ENCODE measurements at regions not wholly inside any gene's neighbourhood (a gene's known extent, or its start where the extent isn't known, plus 50 kb on each side); places are given as distances from the start of the nearest gene placed in this dataset.

DNA sequence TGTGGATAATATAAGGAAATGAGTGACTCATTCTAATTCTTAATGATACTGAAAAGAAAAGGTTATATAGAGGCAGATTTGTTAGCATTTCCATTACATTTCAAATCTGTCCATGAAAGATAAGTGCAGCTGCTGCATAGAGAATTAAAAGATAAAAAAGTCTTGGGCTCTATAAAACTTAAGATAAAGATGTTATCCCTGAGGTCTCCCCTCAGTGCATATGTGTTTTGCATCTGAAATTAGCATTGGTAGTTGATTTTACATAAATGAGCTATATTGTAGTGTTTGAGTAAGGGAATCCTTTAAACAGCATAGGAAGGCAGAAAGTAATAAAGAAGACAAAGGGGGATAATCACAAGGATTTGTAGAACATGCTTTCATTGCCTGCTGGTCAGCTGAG lies 206.2 kb downstream of the FSCB start:
- no peak for DNase-seq

- no peak for DNase-seq
These were observed 209.6 kb downstream of the FSCB start for GRCh38 chr14:44297437-44297836.

GRCh38 chr14:44291366-44291915 lies 215.6 kb downstream of the FSCB start:
- DNase-seq: peak in 6 of 56 donors; percentile 0 to 10 (median 2)

DNA sequence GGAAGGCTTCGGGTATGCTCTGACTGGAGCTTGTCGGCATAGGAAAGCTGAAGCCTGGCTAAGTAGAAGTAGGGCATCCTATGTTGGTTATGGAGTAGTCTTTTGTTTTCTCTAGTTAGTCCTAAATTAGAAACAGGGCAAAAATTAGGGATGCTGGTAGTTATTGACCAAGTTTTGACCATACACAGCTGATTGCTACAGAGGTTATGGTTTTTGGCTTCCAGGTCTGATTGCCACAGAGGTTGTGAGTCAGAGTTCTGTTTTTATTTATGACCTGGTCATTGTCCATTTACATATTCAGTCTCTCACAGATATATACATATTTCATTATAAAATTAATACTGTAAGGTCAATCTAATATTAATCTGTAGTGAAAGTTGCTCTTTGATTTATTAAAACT lies 219.2 kb downstream of the FSCB start:
- no peak for DNase-seq

DNA sequence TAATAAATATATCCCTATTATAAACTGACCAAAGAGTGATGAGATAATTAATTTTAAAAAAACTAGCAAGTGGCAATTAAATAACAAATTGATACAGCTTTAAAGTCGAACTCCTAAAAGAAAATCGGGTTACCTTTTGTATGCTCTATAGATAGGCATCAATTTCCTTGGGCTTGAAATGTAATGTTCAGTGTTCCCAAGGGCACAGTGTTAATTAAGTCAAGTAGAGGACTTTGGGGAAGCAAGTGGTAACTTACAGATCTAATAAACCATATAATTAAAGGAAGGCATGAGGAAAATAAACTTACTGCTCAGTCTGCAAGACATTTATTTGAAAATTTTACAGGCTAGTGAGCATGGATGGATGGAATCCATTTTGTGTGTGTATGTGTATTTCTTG lies 220.9 kb downstream of the FSCB start:
- DNase-seq: no peak

GRCh38 chr14:44283836-44284235 lies 223.2 kb downstream of the FSCB start:
- no peak for DNase-seq

DNA sequence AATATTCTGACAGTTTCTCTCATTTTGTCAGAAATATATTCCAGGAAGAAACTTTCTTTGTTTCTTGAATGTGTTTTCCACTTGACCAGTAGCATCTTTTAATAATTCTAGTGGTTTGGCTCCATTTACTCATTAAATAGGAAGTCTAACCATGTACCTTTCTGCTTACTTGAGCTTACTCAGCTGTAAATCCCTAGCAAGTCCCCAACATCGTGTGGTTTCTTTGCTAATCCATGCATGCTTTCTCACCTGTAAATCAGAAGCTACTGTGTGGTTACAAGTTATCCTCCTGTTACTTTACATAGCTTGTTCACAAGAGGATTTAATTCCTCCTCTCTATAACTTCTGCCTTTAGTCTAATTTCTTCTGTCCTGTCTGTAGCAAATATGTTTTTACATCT lies 227.7 kb downstream of the FSCB start:
- DNase-seq: no peak

- DNase-seq: no peak
These were observed 235.4 kb downstream of the FSCB start for GRCh38 chr14:44271637-44272036.

- DNase-seq: no peak
These were observed 236.1 kb downstream of the FSCB start for GRCh38 chr14:44271006-44271405.

DNA sequence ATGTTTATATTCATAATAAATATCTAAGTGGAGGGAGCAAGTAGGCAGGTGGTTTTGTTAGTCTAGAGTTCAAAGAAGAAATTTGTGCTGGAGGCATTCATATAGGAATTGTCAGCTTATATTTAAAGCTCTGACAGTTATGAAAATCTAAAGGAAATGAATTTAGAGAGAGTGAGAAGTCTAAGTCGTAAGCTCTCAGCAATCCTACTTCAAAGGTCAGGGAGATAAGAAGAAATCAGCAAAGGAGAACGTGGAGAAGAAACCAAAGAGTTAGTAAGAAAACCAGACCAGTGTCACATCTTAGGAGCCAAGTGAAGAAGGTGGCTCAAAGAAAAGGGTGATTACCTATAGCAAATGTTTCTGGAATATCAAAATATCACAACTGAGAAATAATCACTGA lies 241.8 kb downstream of the FSCB start:
- no peak for DNase-seq

GRCh38 chr14:44215660-44216059 lies 291.4 kb downstream of the FSCB start:
- no peak for DNase-seq

- no peak for DNase-seq
These were observed 295.4 kb downstream of the FSCB start for GRCh38 chr14:44211718-44212117.

GRCh38 chr14:44204061-44204835 lies 302.8 kb downstream of the FSCB start:
- DNase-seq: no peak

GRCh38 chr14:44180975-44181374 lies 326.1 kb downstream of the FSCB start:
- DNase-seq: no peak

GRCh38 chr14:44170556-44170955 lies 336.5 kb downstream of the FSCB start:
- DNase-seq: no peak

GRCh38 chr14:44170101-44170500 lies 337.0 kb downstream of the FSCB start:
- no peak for DNase-seq

- DNase-seq: no peak
These were observed 338.5 kb downstream of the FSCB start for GRCh38 chr14:44168566-44168965.

- no peak for DNase-seq
These were observed 340.5 kb downstream of the FSCB start for GRCh38 chr14:44166611-44167010.

DNA sequence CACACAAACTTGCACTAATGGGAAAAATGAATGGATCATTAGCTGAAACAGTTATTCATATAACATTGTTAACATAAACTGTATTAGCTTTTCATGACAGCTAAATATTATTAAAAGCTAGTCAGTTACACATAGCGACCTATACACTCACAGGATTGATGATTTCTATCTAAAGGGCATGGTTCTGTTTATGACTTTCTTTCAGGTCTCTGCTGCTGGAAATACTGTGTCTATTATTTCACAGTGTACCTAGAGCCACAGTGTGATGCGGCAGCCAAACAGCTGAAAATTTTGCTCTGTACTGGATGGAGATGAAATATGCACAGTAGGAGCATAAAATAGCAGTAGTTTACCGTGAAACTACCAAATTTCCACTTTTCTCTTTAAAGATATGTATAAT lies 341.1 kb downstream of the FSCB start:
- DNase-seq: no peak

- no peak for DNase-seq
These were observed 341.8 kb downstream of the FSCB start for GRCh38 chr14:44165286-44165685.

DNA sequence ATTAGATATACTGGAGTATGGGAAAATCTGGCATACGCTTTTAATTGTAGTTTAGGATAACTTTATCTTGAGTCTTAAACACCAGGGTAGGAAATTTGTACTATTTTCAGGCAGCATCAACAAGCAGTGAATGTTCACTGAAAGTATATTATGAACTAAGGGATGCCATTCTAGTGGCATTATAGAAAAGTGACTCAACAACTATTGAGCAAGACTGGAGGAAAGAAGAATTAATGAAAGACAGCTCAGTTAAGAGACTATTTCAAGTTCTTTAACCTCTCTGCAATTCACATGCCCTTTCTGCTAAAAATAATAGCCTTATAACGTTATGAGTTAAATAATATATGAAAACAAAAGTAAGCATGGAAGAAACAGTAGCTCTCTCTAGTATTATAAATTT lies 343.1 kb downstream of the FSCB start:
- no peak for DNase-seq

- DNase-seq: no peak
These were observed 344.9 kb downstream of the FSCB start for GRCh38 chr14:44162197-44162596.

DNA sequence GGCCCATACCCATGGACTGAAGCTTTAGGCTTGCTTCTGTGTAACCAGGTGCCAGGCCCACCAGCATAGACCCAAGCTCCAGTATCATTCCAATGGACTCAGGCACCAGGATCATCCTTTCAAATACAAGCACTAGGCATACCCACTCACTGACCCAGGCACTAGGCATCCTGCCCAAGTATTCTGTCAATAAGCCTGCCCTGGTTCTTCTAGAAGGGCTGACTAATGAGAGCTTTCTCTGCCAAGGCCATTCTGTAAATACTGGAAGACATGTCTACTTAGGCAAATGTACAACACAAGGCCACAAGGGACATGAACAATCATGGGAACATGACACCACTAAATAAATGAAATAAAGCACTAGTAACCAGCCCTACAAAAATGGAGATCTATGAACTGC lies 352.2 kb downstream of the FSCB start:
- no peak for DNase-seq

DNA sequence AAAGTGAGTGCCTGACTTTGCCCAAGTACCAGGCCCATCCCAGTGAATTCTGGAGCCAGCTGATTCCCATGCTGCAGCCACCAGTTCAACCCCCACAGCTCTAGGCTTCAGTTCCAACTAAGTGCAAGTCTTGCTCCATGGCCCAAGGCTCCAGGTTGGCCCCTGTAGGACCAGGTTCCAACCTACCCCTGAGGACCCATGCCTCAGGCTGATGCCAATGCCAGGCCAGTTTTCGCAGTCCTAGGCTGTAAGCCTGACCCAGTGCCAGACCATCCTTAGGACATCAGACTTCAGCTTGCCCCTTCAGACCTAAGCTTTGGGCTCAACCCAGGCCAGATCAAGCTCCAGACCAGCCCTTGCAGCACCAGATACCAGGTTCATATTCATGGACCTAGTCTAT lies 352.6 kb downstream of the FSCB start:
- DNase-seq: no peak

Data from amygdala (tissue), 56 donors.